ENCODE measurements at regions not wholly inside any gene's neighbourhood (a gene's known extent, or its start where the extent isn't known, plus 50 kb on each side); places are given as distances from the start of the nearest gene placed in this dataset.

DNA sequence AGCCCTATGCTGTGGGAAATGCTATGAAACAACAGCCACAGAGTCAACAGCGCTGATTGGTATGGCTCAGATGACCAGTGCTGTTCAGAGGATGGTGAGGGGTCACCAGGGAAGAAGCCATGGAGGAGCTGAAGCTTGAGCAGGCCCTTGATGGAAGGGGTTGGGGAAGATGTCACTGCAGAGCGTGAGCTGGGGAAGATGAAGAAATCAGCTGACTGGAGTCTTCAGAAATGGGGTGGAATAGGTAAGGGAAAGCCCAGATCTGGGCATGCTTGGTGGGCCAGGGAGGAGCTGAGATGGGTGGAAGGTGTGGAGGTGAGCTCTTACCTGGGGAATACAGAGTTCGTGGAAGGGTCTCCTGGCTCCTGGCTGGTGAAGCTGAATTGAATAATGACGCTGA, 105.4 kb upstream of the PLET1 start:
- peaks cover 4% of the 10 kb centered on the region for H3K4me1 ChIP-seq (ENCODE audit: insufficient read depth)
- peak overlapping the region; percentile 40 to 82 for H3K27ac ChIP-seq
- TF ChIP-seq POLR2A (IDR thresholded peaks at IDR 0.05) (no peak), EP300 (IDR thresholded peaks at IDR 0.05) (no peak)
- TF ChIP-seq, protein P1, sequence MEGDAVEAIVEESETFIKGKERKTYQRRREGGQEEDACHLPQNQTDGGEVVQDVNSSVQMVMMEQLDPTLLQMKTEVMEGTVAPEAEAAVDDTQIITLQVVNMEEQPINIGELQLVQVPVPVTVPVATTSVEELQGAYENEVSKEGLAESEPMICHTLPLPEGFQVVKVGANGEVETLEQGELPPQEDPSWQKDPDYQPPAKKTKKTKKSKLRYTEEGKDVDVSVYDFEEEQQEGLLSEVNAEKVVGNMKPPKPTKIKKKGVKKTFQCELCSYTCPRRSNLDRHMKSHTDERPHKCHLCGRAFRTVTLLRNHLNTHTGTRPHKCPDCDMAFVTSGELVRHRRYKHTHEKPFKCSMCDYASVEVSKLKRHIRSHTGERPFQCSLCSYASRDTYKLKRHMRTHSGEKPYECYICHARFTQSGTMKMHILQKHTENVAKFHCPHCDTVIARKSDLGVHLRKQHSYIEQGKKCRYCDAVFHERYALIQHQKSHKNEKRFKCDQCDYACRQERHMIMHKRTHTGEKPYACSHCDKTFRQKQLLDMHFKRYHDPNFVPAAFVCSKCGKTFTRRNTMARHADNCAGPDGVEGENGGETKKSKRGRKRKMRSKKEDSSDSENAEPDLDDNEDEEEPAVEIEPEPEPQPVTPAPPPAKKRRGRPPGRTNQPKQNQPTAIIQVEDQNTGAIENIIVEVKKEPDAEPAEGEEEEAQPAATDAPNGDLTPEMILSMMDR (IDR thresholded peaks at IDR 0.05), result no peak
- H3K9me3 ChIP-seq, result no peaks in the 10 kb centered on the region
- no peak overlapping the region for H3K4me3 ChIP-seq
- no peaks in the 10 kb centered on the region for H3K27me3 ChIP-seq
- no peaks in the 10 kb centered on the region for H3K36me3 ChIP-seq
- WGBS, 3 donors, result 97 to 99% (median 97%) methylated on average over 4 of the region's 4 CpGs
- intact Hi-C loops (cut with DNase I), result no loop called here
- DNase-seq, result no peak

DNA sequence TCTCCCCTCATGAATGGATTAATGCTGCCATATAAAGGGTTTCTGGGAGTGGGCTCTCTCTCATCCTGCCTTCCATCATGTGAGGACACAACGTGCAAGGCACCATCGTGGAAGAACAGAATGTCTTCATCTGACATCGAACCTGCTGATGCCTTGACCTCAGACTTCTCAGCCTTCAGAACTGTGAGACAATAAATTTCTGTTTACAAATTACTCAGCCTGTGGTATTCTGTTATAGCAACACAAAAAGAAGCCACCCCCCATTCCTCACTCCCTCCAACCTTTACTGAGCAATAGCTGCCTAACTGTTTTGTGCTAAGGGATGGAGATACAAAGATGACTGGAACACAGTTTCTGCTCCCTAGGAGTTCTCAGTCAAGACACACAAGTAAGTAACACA, 106.1 kb upstream of the PLET1 start:
- no peak overlapping the region for H3K27ac ChIP-seq
- DNase-seq, result no peak
- TF ChIP-seq EP300 (IDR thresholded peaks at IDR 0.05) (no peak), POLR2A (IDR thresholded peaks at IDR 0.05) (no peak)
- TF ChIP-seq, protein P1 (IDR thresholded peaks at IDR 0.05), result no peak
- 22 to 69% (median 27%) methylated on average over 3 of the region's 3 CpGs for WGBS, 3 donors
- intact Hi-C loops (cut with DNase I), result no loop called here
- no peaks in the 10 kb centered on the region for H3K36me3 ChIP-seq
- no peaks in the 10 kb centered on the region for H3K27me3 ChIP-seq
- H3K4me1 ChIP-seq (ENCODE audit: insufficient read depth), result peaks cover 4% of the 10 kb centered on the region
- no peak overlapping the region for H3K4me3 ChIP-seq
- H3K9me3 ChIP-seq, result no peaks in the 10 kb centered on the region

DNA sequence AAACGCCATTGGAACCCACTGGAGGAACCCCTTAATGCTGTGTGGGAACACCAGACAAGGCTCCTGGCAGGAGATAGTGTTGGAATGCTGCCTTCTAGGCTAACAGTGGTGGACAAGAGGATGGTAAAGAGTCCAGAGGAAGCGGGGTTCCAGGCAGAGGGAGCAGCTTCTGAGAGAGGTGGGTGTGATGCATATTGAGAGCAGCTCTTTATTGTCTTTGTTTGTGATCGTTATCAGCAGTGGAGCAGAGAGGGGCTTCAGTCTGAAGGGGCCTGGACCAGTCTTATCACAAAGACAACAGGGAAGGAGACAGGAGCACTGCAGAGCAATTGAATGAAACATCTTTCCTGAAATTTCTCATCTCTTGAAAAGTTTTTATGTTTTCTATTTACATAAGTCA, 106.8 kb upstream of the PLET1 start:
- DNase-seq, result no peak
- H3K36me3 ChIP-seq, result no peaks in the 10 kb centered on the region
- H3K27me3 ChIP-seq, result no peaks in the 10 kb centered on the region
- intact Hi-C loops (cut with DNase I), result no loop called here
- H3K4me3 ChIP-seq, result no peak overlapping the region
- 80 to 83% (median 83%) methylated on average over 3 of the region's 3 CpGs for WGBS, 3 donors
- peaks cover 4% of the 10 kb centered on the region for H3K4me1 ChIP-seq (ENCODE audit: insufficient read depth)
- H3K27ac ChIP-seq, result no peak overlapping the region
- TF ChIP-seq, protein P1 (IDR thresholded peaks at IDR 0.05), result no peak
- TF ChIP-seq POLR2A (IDR thresholded peaks at IDR 0.05) (no peak), EP300 (IDR thresholded peaks at IDR 0.05) (no peak)
- no peaks in the 10 kb centered on the region for H3K9me3 ChIP-seq

DNA sequence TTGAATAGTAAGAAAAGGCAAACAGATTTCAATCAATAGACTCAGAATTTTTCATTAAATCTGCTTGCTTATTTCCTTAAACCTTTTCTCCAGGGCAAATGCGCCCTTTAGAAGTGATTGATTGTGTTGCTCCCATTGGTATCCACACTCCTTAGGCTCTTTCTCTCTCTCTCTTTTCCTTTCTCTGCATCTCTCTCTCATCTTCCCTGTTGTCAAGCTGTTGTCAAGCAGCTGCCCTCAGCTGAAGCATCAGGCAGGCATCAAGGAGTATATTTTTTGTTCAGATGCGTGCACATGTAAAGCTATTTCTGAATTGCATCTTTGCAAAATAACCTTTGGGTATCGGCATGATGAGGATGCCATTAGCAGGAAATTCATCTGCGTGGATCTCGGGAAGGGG, 107.2 kb upstream of the PLET1 start:
- H3K4me1 ChIP-seq (ENCODE audit: insufficient read depth), result peaks cover 4% of the 10 kb centered on the region
- no peaks in the 10 kb centered on the region for H3K27me3 ChIP-seq
- no peak for TF ChIP-seq EP300 (IDR thresholded peaks at IDR 0.05)
- TF ChIP-seq, protein P1 (IDR thresholded peaks at IDR 0.05), result no peak
- no peak for TF ChIP-seq POLR2A (IDR thresholded peaks at IDR 0.05)
- no peak overlapping the region for H3K4me3 ChIP-seq
- intact Hi-C loops (cut with DNase I), result no loop called here
- no peaks in the 10 kb centered on the region for H3K9me3 ChIP-seq
- 96 to 98% (median 97%) methylated on average over 5 of the region's 5 CpGs for WGBS, 3 donors
- DNase-seq, result no peak
- no peak overlapping the region for H3K27ac ChIP-seq
- no peaks in the 10 kb centered on the region for H3K36me3 ChIP-seq

DNA sequence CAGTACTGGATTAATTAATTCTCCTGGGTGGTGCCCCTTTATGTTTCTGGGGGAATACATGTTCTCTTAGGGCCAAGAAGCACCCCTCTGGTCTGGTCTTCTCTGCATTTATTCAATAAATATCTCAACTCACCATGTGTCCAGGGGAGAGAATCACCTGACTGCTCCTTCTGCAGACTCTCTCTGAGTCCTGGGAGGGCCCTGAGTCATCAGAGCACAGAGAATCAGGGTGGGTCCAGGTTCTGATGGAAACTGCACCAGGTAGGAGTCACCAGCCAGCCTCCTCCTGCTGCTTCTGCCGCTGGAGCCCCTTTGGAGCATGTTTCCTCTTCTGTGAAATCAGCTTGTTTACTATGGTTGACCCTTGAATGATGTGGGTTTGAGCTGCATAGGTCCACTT, 107.7 kb upstream of the PLET1 start:
- TF ChIP-seq EP300 (IDR thresholded peaks at IDR 0.05) (no peak), POLR2A (IDR thresholded peaks at IDR 0.05) (no peak)
- TF ChIP-seq, protein P1 (IDR thresholded peaks at IDR 0.05), result no peak
- DNase-seq, result no peak
- H3K36me3 ChIP-seq, result no peaks in the 10 kb centered on the region
- intact Hi-C loops (cut with DNase I), result no loop called here
- no peaks in the 10 kb centered on the region for H3K9me3 ChIP-seq
- H3K27ac ChIP-seq, result no peak overlapping the region
- H3K27me3 ChIP-seq, result no peaks in the 10 kb centered on the region
- no peak overlapping the region for H3K4me3 ChIP-seq
- peaks cover 4% of the 10 kb centered on the region for H3K4me1 ChIP-seq (ENCODE audit: insufficient read depth)
- WGBS, 3 donors, result 93 to 100% (median 94%) methylated on average over 1 of the region's 1 CpG

All from ovary (tissue), 7 donors.